Trophoblast cell (in vitro differentiated cells and primary cell): ENCODE measurements at regions not wholly inside any gene's neighbourhood (a gene's known extent, or its start where the extent isn't known, plus 50 kb on each side); places are given as distances from the start of the nearest gene placed in this dataset.
A peak's percentile ranks its signal among the peaks of the same experiment; 100 is the strongest.

Experiments
- DNase-seq, 2 donors: peaks; one replicate each; pipeline ENCODE4 v3.0.0-alpha.2; 2016
- H2AFZ ChIP-seq: 2 replicates; pipeline ENCODE4 v1.6.1; 2013; ENCODE audit warnings: low read length, moderate library complexity, mild to moderate bottlenecking; ENCODE audit not compliant: insufficient read depth, poor library complexity
- H2AK5ac ChIP-seq: 2 replicates; pipeline ENCODE4 v1.6.1; 2013; ENCODE audit warnings: mild to moderate bottlenecking, low read length
- H2BK120ac ChIP-seq: 2 replicates; pipeline ENCODE4 v1.6.1; 2013; ENCODE audit warnings: low read length, mild to moderate bottlenecking, moderate library complexity; ENCODE audit not compliant: insufficient read depth, poor library complexity
- H2BK12ac ChIP-seq: 2 replicates; pipeline ENCODE4 v1.6.1; 2013; ENCODE audit warnings: mild to moderate bottlenecking, low read length, moderate library complexity
- H2BK5ac ChIP-seq: 2 replicates; pipeline ENCODE4 v1.6.1; 2013; ENCODE audit warnings: low read length, low read depth, moderate library complexity, mild to moderate bottlenecking; ENCODE audit not compliant: poor library complexity
- H3K14ac ChIP-seq: 2 replicates; pipeline ENCODE4 v1.6.1; 2013; ENCODE audit warnings: mild to moderate bottlenecking, low read length
- H3K18ac ChIP-seq: 2 replicates; pipeline ENCODE4 v1.6.1; 2013; ENCODE audit warnings: mild to moderate bottlenecking, low read length
- H3K23ac ChIP-seq: 2 replicates; pipeline ENCODE4 v1.6.1; 2013; ENCODE audit warnings: low read length
- H3K27ac ChIP-seq: 2 replicates; pipeline ENCODE4 v1.5.1; 2013; ENCODE audit warnings: low read depth, mild to moderate bottlenecking, inconsistent platforms, low read length, moderate library complexity
- H3K27me3 ChIP-seq: 2 replicates; pipeline ENCODE4 v1.6.1; 2013; ENCODE audit warnings: inconsistent platforms, mild to moderate bottlenecking, low read length, moderate library complexity; ENCODE audit not compliant: insufficient read depth
- H3K36me3 ChIP-seq, 2 experiments: 1 replicate in 1 of 2; 2 replicates in 1 of 2; pipeline ENCODE4 v1.6.1; 2013; ENCODE audit warnings: low read length in 2 of 2, mild to moderate bottlenecking in 2 of 2, moderate library complexity in 1 of 2; ENCODE audit not compliant: insufficient read depth in 2 of 2, control insufficient read depth in 1 of 2
- H3K4ac ChIP-seq: 2 replicates; pipeline ENCODE4 v1.6.1; 2013; ENCODE audit warnings: low read depth, mild to moderate bottlenecking, low read length, moderate library complexity
- H3K4me1 ChIP-seq, 2 experiments: 1 replicate in 1 of 2; 2 replicates in 1 of 2; pipeline ENCODE4 v1.6.1; 2013; ENCODE audit warnings: low read length in 2 of 2, mild to moderate bottlenecking in 2 of 2, moderate library complexity in 1 of 2; ENCODE audit not compliant: insufficient read depth in 2 of 2, control insufficient read depth in 1 of 2
- H3K4me2 ChIP-seq: 2 replicates; pipeline ENCODE4 v1.6.1; 2013; ENCODE audit warnings: inconsistent platforms, mild to moderate bottlenecking, low read length, moderate library complexity
- H3K4me3 ChIP-seq: 2 replicates; pipeline ENCODE4 v1.5.1; 2013; ENCODE audit warnings: mild to moderate bottlenecking, low read depth, low read length, inconsistent platforms
- H3K79me1 ChIP-seq: one replicate; pipeline ENCODE4 v1.6.1; 2013; ENCODE audit warnings: low read length
- H3K79me2 ChIP-seq: 2 replicates; pipeline ENCODE4 v1.6.1; 2013; ENCODE audit warnings: low read length, mild to moderate bottlenecking; ENCODE audit not compliant: control insufficient read depth, insufficient read depth, poor library complexity
- H3K9ac ChIP-seq: 2 replicates; pipeline ENCODE4 v1.6.1; 2013; ENCODE audit warnings: mild to moderate bottlenecking, low read length
- H3K9me3 ChIP-seq: 2 replicates; pipeline ENCODE4 v1.6.1; 2013; ENCODE audit warnings: low read depth, mild to moderate bottlenecking, control low read depth, inconsistent platforms, low read length; ENCODE audit not compliant: insufficient read depth
- H4K12ac ChIP-seq: 2 replicates; pipeline ENCODE4 v1.6.1; 2013; ENCODE audit warnings: low read depth, mild to moderate bottlenecking, low read length, moderate library complexity
- H4K8ac ChIP-seq: 2 replicates; pipeline ENCODE4 v1.6.1; 2013; ENCODE audit warnings: low read depth, mild to moderate bottlenecking, low read length, moderate library complexity
- H4K91ac ChIP-seq: one replicate; pipeline ENCODE4 v1.6.1; 2013; ENCODE audit warnings: low read depth, mild to moderate bottlenecking, low read length, moderate library complexity
- WGBS: extraction: QIAGEN DNeasy Blood & Tissue Kit; methylation state at CpG from one replicate; pipeline ENCODE4 v1.1.7; 2013; ENCODE audit warnings: missing lambda C conversion rate; ENCODE audit not compliant: insufficient read length, insufficient coverage; ENCODE audit errors: extremely low coverage; 5-methylcytosine and 5-hydroxymethylcytosine counted together

- Histone ChIP-seq H2BK12ac (no peak overlapping the region), H3K4me3 (no peak overlapping the region), H3K4me2 (no peak overlapping the region), H4K91ac (no peak overlapping the region), H2BK120ac (no peak overlapping the region), H3K9me3 (no peaks in the 10 kb centered on the region), H3K27me3 (no peaks in the 10 kb centered on the region), H3K36me3 (no peaks in the 10 kb centered on the region), H4K8ac (no peak overlapping the region), H2AFZ (no peak overlapping the region), H3K9ac (no peak overlapping the region), H3K18ac (no peak overlapping the region), H3K23ac (no peak overlapping the region), H3K4me1 (no peaks in the 10 kb centered on the region), H3K14ac (no peak overlapping the region), H2BK5ac (no peak overlapping the region), H4K12ac (no peak overlapping the region), H3K4ac (no peak overlapping the region), H3K79me1 (no peaks in the 10 kb centered on the region), H2AK5ac (no peak overlapping the region), H3K27ac (no peak overlapping the region), H3K79me2 (no peaks in the 10 kb centered on the region)
- DNase-seq = peak in 1 of 2 donors; percentile 25
- WGBS = no CpG with 5 or more reads among the region's 2 CpGs
These were observed 352.6 kb downstream of the CGGBP1 start for GRCh38 chr3:87706176-87706575.

DNA sequence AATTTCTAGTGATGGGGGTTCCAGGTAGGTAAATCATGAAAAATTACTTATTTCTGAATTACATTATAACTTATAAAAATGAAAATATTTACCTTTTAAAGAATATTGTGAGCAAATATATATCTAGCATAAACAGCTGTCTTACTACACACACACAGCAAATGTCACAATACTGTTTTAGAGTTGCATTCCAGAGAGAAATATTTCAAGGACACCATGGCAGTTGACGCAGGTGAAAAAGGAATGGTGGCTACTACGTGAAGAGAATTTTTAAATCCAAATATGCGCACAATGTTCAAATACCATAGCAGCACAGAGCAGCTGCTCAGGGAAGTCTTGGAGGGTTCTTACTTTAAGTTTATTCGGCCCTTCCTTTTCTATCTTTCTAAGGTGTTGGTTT is 356.2 kb downstream of the CGGBP1 start:
- H2AK5ac ChIP-seq = no peak overlapping the region
- no peak overlapping the region for H3K4me2 ChIP-seq
- WGBS = no CpG with 5 or more reads among the region's 4 CpGs

DNA sequence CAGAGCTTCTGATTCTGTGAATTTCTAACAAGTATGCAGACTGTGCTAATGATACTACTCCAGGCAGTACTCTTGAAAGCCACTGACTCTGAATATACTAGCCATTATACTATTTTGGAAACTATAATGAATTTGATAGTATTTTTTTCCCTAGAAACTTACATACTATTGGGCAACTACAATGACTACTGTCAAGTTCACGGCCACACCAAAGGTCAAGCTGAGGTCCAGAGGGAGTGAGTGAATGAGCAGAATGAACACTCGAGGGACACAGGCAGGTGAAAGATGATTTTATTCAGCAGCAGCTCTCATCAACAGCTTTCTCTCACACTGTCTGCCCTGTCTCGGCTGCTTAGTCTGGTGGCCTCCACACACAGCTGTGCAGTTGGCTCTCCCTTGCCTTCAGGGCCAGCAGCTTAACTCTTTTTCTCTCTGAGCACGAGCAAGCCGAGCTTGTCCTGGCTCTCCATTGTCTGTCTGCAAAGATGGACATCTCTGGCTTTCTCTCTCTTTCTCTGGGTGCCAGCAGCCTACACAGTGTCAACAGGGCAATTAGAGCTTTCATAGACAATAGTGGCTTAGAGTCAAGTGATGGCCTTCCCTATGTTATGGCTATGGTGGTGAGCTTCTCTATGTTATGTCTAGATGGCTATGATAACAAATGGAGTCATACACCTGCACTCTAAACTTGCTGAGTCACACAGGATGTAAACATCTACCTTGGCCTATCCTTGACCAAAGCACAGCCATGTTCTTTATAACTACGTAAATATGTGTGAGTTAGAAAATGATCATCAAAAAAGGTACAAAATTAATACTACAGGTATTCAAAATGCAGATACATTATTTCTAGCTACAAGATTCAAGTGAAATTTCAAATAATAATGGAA is 362.4 kb downstream of the CGGBP1 start:
- no peaks in the 10 kb centered on the region for H3K36me3 ChIP-seq

More for the DNA sequence above, 356.2 kb downstream of the CGGBP1 start:
- Histone ChIP-seq H3K79me2 (no peaks in the 10 kb centered on the region), H4K12ac (no peak overlapping the region), H3K9me3 (no peaks in the 10 kb centered on the region), H3K4ac (no peak overlapping the region), H2BK12ac (no peak overlapping the region), H3K9ac (no peak overlapping the region), H4K8ac (no peak overlapping the region), H3K23ac (no peak overlapping the region), H2BK5ac (no peak overlapping the region), H4K91ac (no peak overlapping the region), H3K27me3 (no peaks in the 10 kb centered on the region), H2AFZ (no peak overlapping the region), H2BK120ac (no peak overlapping the region), H3K79me1 (no peaks in the 10 kb centered on the region), H3K14ac (no peak overlapping the region), H3K4me3 (no peak overlapping the region), H3K36me3 (no peaks in the 10 kb centered on the region), H3K18ac (no peak overlapping the region), H3K4me1 (no peaks in the 10 kb centered on the region), H3K27ac (no peak overlapping the region)
- peak; percentile 29 to 80 for DNase-seq

GRCh38 chr3:87694678-87695077 is 364.1 kb downstream of the CGGBP1 start:
- H3K79me2 ChIP-seq = no peaks in the 10 kb centered on the region
- no peak overlapping the region for H4K12ac ChIP-seq
- no peaks in the 10 kb centered on the region for H3K4me1 ChIP-seq
- H2BK120ac ChIP-seq = no peak overlapping the region
- H3K4ac ChIP-seq = no peak overlapping the region
- no peak overlapping the region for H2AFZ ChIP-seq
- H3K23ac ChIP-seq = no peak overlapping the region
- H3K18ac ChIP-seq = no peak overlapping the region
- H3K9me3 ChIP-seq = no peaks in the 10 kb centered on the region
- no peak overlapping the region for H4K8ac ChIP-seq
- no peak overlapping the region for H3K4me3 ChIP-seq
- H3K27me3 ChIP-seq = no peaks in the 10 kb centered on the region
- no peak overlapping the region for H3K27ac ChIP-seq
- no peak overlapping the region for H3K4me2 ChIP-seq
- no peaks in the 10 kb centered on the region for H3K36me3 ChIP-seq
- H3K9ac ChIP-seq = no peak overlapping the region
- no peak overlapping the region for H2BK12ac ChIP-seq
- WGBS = no CpG with 5 or more reads among the region's 2 CpGs
- no peaks in the 10 kb centered on the region for H3K79me1 ChIP-seq
- DNase-seq = no peak
- no peak overlapping the region for H2AK5ac ChIP-seq
- H4K91ac ChIP-seq = no peak overlapping the region
- H2BK5ac ChIP-seq = no peak overlapping the region
- no peak overlapping the region for H3K14ac ChIP-seq

More for the DNA sequence above, 362.4 kb downstream of the CGGBP1 start:
- Histone ChIP-seq H3K4me3 (no peak overlapping the region), H3K4me1 (no peaks in the 10 kb centered on the region), H4K91ac (no peak overlapping the region), H4K12ac (no peak overlapping the region), H3K9ac (no peak overlapping the region), H3K79me1 (no peaks in the 10 kb centered on the region), H3K79me2 (no peaks in the 10 kb centered on the region), H3K23ac (no peak overlapping the region), H2BK12ac (no peak overlapping the region), H3K4me2 (no peak overlapping the region), H2BK5ac (no peak overlapping the region), H4K8ac (no peak overlapping the region), H2AK5ac (no peak overlapping the region), H3K27me3 (no peaks in the 10 kb centered on the region), H3K27ac (no peak overlapping the region), H3K18ac (no peak overlapping the region), H2BK120ac (no peak overlapping the region), H2AFZ (no peak overlapping the region), H3K4ac (no peak overlapping the region), H3K9me3 (no peaks in the 10 kb centered on the region), H3K14ac (no peak overlapping the region)
- DNase-seq = no peak
- no CpG with 5 or more reads among the region's 6 CpGs for WGBS
